ENCODE measurements at regions not wholly inside any gene's neighbourhood (a gene's known extent, or its start where the extent isn't known, plus 50 kb on each side); places are given as distances from the start of the nearest gene placed in this dataset.

- H3K4me3 ChIP-seq (ENCODE audit: low read length): no peak overlapping the region
- no peak for TF ChIP-seq CTCF (conservative IDR thresholded peaks at IDR 0.05; ENCODE audit: low read depth, low read length)
- DNase-seq (ENCODE audit: low read depth): no peak
These were observed 127.7 kb upstream of the MAF start for GRCh38 chr16:79728048-79728922.

- TF ChIP-seq CTCF (conservative IDR thresholded peaks at IDR 0.05; ENCODE audit: low read depth, low read length): no peak
- no peak overlapping the region for H3K4me3 ChIP-seq (ENCODE audit: low read length)
These were observed 126.4 kb upstream of the MAF start for GRCh38 chr16:79726902-79727301.

GRCh38 chr16:79725051-79725450, 124.5 kb upstream of the MAF start:
- TF ChIP-seq CTCF (conservative IDR thresholded peaks at IDR 0.05; ENCODE audit: low read depth, low read length): no peak
- no peak overlapping the region for H3K4me3 ChIP-seq (ENCODE audit: low read length)
- DNase-seq (ENCODE audit: low read depth): no peak

More at GRCh38 chr16:79726902-79727301, 126.4 kb upstream of the MAF start:
- no peak for DNase-seq (ENCODE audit: low read depth)

GRCh38 chr16:79723583-79724168, 123.1 kb upstream of the MAF start:
- H3K4me3 ChIP-seq (ENCODE audit: low read length): no peak overlapping the region
- TF ChIP-seq CTCF (conservative IDR thresholded peaks at IDR 0.05; ENCODE audit: low read depth, low read length): no peak
- DNase-seq (ENCODE audit: low read depth): peak; percentile 67

GRCh38 chr16:79721270-79721669, 120.7 kb upstream of the MAF start:
- no peak overlapping the region for H3K4me3 ChIP-seq (ENCODE audit: low read length)
- no peak for TF ChIP-seq CTCF (conservative IDR thresholded peaks at IDR 0.05; ENCODE audit: low read depth, low read length)
- DNase-seq (ENCODE audit: low read depth): no peak

GRCh38 chr16:79717333-79718137, 117.0 kb upstream of the MAF start:
- H3K4me3 ChIP-seq (ENCODE audit: low read length): no peak overlapping the region
- no peak for TF ChIP-seq CTCF (conservative IDR thresholded peaks at IDR 0.05; ENCODE audit: low read depth, low read length)
- DNase-seq (ENCODE audit: low read depth): no peak

All from retinal pigment epithelial cell (primary cell).